CD4-positive, alpha-beta T cell (primary cell): ENCODE measurements at regions not wholly inside any gene's neighbourhood (a gene's known extent, or its start where the extent isn't known, plus 50 kb on each side); places are given as distances from the start of the nearest gene placed in this dataset.

Experiments used
- ATAC-seq: fragments of 200-7000 bp; cut with Tn5 transposase; one replicate; pipeline ENCODE4 v1.10.0; 2022; ENCODE audit warnings: mild to moderate bottlenecking; ENCODE audit not compliant: poor library complexity
- CTCF ChIA-PET: fragments of 350-600 bp; sonication (Branson Sonifier 250); formaldehyde crosslinking; loops from one replicate; lab custom pipeline; 2021; ENCODE audit warnings: antibody characterized with exemption, inconsistent platforms; lab: Charles Lee
- POLR2A ChIA-PET: fragments of 350-600 bp; sonication (Branson Sonifier 250); formaldehyde crosslinking; loops from one replicate; lab custom pipeline; 2021; ENCODE audit warnings: antibody characterized with exemption, inconsistent platforms; lab: Charles Lee
- DNase-seq, 14 experiments: peaks; one replicate each; pipeline ENCODE4 v3.0.0-alpha.2; 2013 to 2020; ENCODE audit warnings: mixed read lengths in 2 of 14
- H3K27ac ChIP-seq, 2 donors: one replicate each; pipeline versions ENCODE4 v1.5.1 to v1.7.0; 2013; ENCODE audit warnings: low read length in 2 of 2, low read depth in 1 of 2, mild to moderate bottlenecking in 1 of 2
- H3K27me3 ChIP-seq, 2 experiments: 1 replicate in 1 of 2; 2 replicates in 1 of 2; pipeline versions ENCODE4 v1.6.1 to v1.7.0; 2013; ENCODE audit warnings: low read length in 2 of 2, control low read depth in 1 of 2, mild to moderate bottlenecking in 1 of 2, moderate library complexity in 1 of 2; ENCODE audit not compliant: insufficient read depth in 2 of 2, control insufficient read depth in 1 of 2
- H3K36me3 ChIP-seq: one replicate; pipeline ENCODE4 v1.6.1; 2013; ENCODE audit warnings: low read length, control low read depth; ENCODE audit not compliant: insufficient read depth
- H3K4me1 ChIP-seq: one replicate; pipeline ENCODE4 v1.6.1; 2013; ENCODE audit warnings: low read length, control low read depth; ENCODE audit not compliant: insufficient read depth
- H3K4me3 ChIP-seq: one replicate; pipeline ENCODE4 v1.5.1; 2013; ENCODE audit warnings: mild to moderate bottlenecking, low read length, moderate library complexity
- H3K9me3 ChIP-seq, 2 experiments: 1 replicate in 1 of 2; 2 replicates in 1 of 2; pipeline versions ENCODE4 v1.6.1 to v1.7.0; 2013; ENCODE audit warnings: low read length in 2 of 2, mild to moderate bottlenecking in 2 of 2, control low read depth in 1 of 2, moderate library complexity in 1 of 2; ENCODE audit not compliant: control insufficient read depth in 1 of 2, insufficient read depth in 1 of 2
- H3K27ac Mint-ChIP-seq: one replicate; pipeline ENCODE4 v1.8.0; 2020; ENCODE audit warnings: mixed read lengths
- H3K27me3 Mint-ChIP-seq: one replicate; pipeline ENCODE4 v1.8.0; 2021; ENCODE audit warnings: mixed read lengths
- H3K36me3 Mint-ChIP-seq: one replicate; pipeline ENCODE4 v1.8.0; 2021; ENCODE audit warnings: low read depth, mixed read lengths
- H3K4me1 Mint-ChIP-seq: one replicate; pipeline ENCODE4 v1.8.0; 2021; ENCODE audit warnings: low read depth, mixed read lengths
- H3K4me3 Mint-ChIP-seq: one replicate; pipeline ENCODE4 v1.8.0; 2020; ENCODE audit warnings: mild to moderate bottlenecking, mixed read lengths
- H3K9me3 Mint-ChIP-seq: one replicate; pipeline ENCODE4 v1.8.0; 2020; ENCODE audit warnings: mixed read lengths
- CTCF ChIP-seq: fragments of 200-600 bp; IDR thresholded peaks from one replicate; pipeline ENCODE4 v1.8.0; 2022; ENCODE audit warnings: antibody characterized with exemption, mild to moderate bottlenecking
- intact Hi-C, 2 experiments: fragments of 100-400 bp; cut with DNase I in 1 of 2; cut with micrococcal nuclease in 1 of 2; formaldehyde crosslinking; loops; one replicate each; pipeline versions ENCODE4 v1.15.1 to v1.9.0; 2023 to 2025; cut with DNase I, micrococcal nuclease

- DNase-seq (no peak), ATAC-seq (no peak)
- Mint-ChIP-seq H3K4me3 (no peak overlapping the region), H3K9me3 (no peaks in the 10 kb centered on the region), H3K4me1 (no peaks in the 10 kb centered on the region), H3K36me3 (no peaks in the 10 kb centered on the region), H3K27ac (no peak overlapping the region), H3K27me3 (no peaks in the 10 kb centered on the region)
- no peak for TF ChIP-seq CTCF
- no peaks in the 10 kb centered on the region for H3K27me3 ChIP-seq
- no peak overlapping the region for H3K4me3 ChIP-seq
- ChIA-PET POLR2A (no interaction called here), CTCF (no interaction called here)
- no peaks in the 10 kb centered on the region for H3K36me3 ChIP-seq
- intact Hi-C loops: no loop called here
- no peaks in the 10 kb centered on the region for H3K4me1 ChIP-seq
- H3K27ac ChIP-seq: no peak overlapping the region
- no peaks in the 10 kb centered on the region for H3K9me3 ChIP-seq
These were observed 764.7 kb upstream of the SLITRK1 start for GRCh38 chr13:84646957-84647356.

GRCh38 chr13:84645196-84646012 lies 763.1 kb upstream of the SLITRK1 start:
- no peak overlapping the region for H3K27ac ChIP-seq
- no peak for ATAC-seq
- H3K4me1 ChIP-seq: no peaks in the 10 kb centered on the region
- no peak overlapping the region for H3K4me3 ChIP-seq
- ChIA-PET POLR2A (no interaction called here), CTCF (no interaction called here)
- Mint-ChIP-seq H3K27ac (no peak overlapping the region), H3K9me3 (no peaks in the 10 kb centered on the region), H3K4me3 (no peak overlapping the region), H3K27me3 (no peaks in the 10 kb centered on the region), H3K4me1 (no peaks in the 10 kb centered on the region), H3K36me3 (no peaks in the 10 kb centered on the region)
- intact Hi-C loops: no loop called here
- no peaks in the 10 kb centered on the region for H3K9me3 ChIP-seq
- H3K27me3 ChIP-seq: no peaks in the 10 kb centered on the region
- DNase-seq: no peak
- no peaks in the 10 kb centered on the region for H3K36me3 ChIP-seq
- no peak for TF ChIP-seq CTCF

GRCh38 chr13:84641491-84641890 lies 759.2 kb upstream of the SLITRK1 start:
- ChIA-PET POLR2A (no interaction called here), CTCF (no interaction called here)
- H3K36me3 ChIP-seq: no peaks in the 10 kb centered on the region
- H3K9me3 Mint-ChIP-seq: peaks cover 2% of the 10 kb centered on the region
- H3K27ac ChIP-seq: no peak overlapping the region
- no peak overlapping the region for H3K4me3 ChIP-seq
- no peaks in the 10 kb centered on the region for H3K9me3 ChIP-seq
- no peaks in the 10 kb centered on the region for H3K4me1 ChIP-seq
- TF ChIP-seq CTCF: no peak
- no peak overlapping the region for H3K4me3 Mint-ChIP-seq
- H3K27me3 ChIP-seq: no peaks in the 10 kb centered on the region
- H3K36me3 Mint-ChIP-seq: no peaks in the 10 kb centered on the region
- ATAC-seq (no peak), DNase-seq (no peak)
- no peaks in the 10 kb centered on the region for H3K27me3 Mint-ChIP-seq
- intact Hi-C loops: no loop called here
- H3K27ac Mint-ChIP-seq: no peak overlapping the region
- H3K4me1 Mint-ChIP-seq: no peaks in the 10 kb centered on the region
